HG03103 (cell line): ENCODE measurements at regions not wholly inside any gene's neighbourhood (a gene's known extent, or its start where the extent isn't known, plus 50 kb on each side); places are given as distances from the start of the nearest gene placed in this dataset.
"Not testable (repeated sequence)": the region's sequence is repeated elsewhere in the genome, so short reads cannot be mapped to it uniquely, and the experiment has no call there.

Experiments
- ATAC-seq: cut with Tn5 transposase; IDR thresholded peaks from one replicate; pipeline ENCODE4 v1.9.1; 2021; ENCODE audit warnings: low read depth; ENCODE audit not compliant: unreplicated experiment

- ATAC-seq = not testable (repeated sequence)
These were observed 107.4 kb downstream of the CRLF2 start for GRCh38 chrX:1105031-1105430.

GRCh38 chrX:1103360-1103759 is 109.1 kb downstream of the CRLF2 start:
- ATAC-seq = no peak

- no peak for ATAC-seq
These were observed 109.7 kb downstream of the CRLF2 start for GRCh38 chrX:1102786-1103185.

- ATAC-seq = not testable (repeated sequence)
These were observed 110.2 kb downstream of the CRLF2 start for GRCh38 chrX:1102221-1102620.

- ATAC-seq = no peak
These were observed 113.2 kb downstream of the CRLF2 start for GRCh38 chrX:1099146-1099770.

- no peak for ATAC-seq
These were observed 115.1 kb downstream of the CRLF2 start for GRCh38 chrX:1097328-1097727.

- ATAC-seq = no peak
These were observed 117.7 kb downstream of the CRLF2 start for GRCh38 chrX:1094566-1095333.

GRCh38 chrX:1093586-1094421 is 118.6 kb downstream of the CRLF2 start:
- ATAC-seq = no peak

GRCh38 chrX:1093121-1093520 is 119.3 kb downstream of the CRLF2 start:
- no peak for ATAC-seq

GRCh38 chrX:1086444-1087409 is 125.7 kb downstream of the CRLF2 start:
- no peak for ATAC-seq

GRCh38 chrX:1085871-1086270 is 126.6 kb downstream of the CRLF2 start:
- not testable (repeated sequence) for ATAC-seq

- no peak for ATAC-seq
These were observed 127.8 kb downstream of the CRLF2 start for GRCh38 chrX:1084689-1085088.

GRCh38 chrX:1076871-1077651 is 135.4 kb downstream of the CRLF2 start:
- no peak for ATAC-seq

- ATAC-seq = no peak
These were observed 136.7 kb downstream of the CRLF2 start for GRCh38 chrX:1075741-1076140.

GRCh38 chrX:1075156-1075555 is 137.3 kb downstream of the CRLF2 start:
- no peak for ATAC-seq

GRCh38 chrX:1074755-1075154 is 137.7 kb downstream of the CRLF2 start:
- no peak for ATAC-seq

GRCh38 chrX:1074172-1074571 is 138.3 kb downstream of the CRLF2 start:
- ATAC-seq = no peak

GRCh38 chrX:1072637-1073377 is 139.6 kb downstream of the CRLF2 start:
- no peak for ATAC-seq

GRCh38 chrX:1071351-1071750 is 141.1 kb downstream of the CRLF2 start:
- no peak for ATAC-seq
